Fibroblast of skin of abdomen (primary cell): ENCODE measurements at regions not wholly inside any gene's neighbourhood (a gene's known extent, or its start where the extent isn't known, plus 50 kb on each side); places are given as distances from the start of the nearest gene placed in this dataset.
"Not testable (repeated sequence)": the region's sequence is repeated elsewhere in the genome, so short reads cannot be mapped to it uniquely, and the experiment has no call there.

Experiments
- DNase-seq: peaks from one replicate; pipeline ENCODE4 v3.0.0-alpha.2; 2013

GRCh38 chr17:77290759-77291558 lies 150.2 kb downstream of the SEC14L1 start:
- not testable (repeated sequence) for DNase-seq

DNA sequence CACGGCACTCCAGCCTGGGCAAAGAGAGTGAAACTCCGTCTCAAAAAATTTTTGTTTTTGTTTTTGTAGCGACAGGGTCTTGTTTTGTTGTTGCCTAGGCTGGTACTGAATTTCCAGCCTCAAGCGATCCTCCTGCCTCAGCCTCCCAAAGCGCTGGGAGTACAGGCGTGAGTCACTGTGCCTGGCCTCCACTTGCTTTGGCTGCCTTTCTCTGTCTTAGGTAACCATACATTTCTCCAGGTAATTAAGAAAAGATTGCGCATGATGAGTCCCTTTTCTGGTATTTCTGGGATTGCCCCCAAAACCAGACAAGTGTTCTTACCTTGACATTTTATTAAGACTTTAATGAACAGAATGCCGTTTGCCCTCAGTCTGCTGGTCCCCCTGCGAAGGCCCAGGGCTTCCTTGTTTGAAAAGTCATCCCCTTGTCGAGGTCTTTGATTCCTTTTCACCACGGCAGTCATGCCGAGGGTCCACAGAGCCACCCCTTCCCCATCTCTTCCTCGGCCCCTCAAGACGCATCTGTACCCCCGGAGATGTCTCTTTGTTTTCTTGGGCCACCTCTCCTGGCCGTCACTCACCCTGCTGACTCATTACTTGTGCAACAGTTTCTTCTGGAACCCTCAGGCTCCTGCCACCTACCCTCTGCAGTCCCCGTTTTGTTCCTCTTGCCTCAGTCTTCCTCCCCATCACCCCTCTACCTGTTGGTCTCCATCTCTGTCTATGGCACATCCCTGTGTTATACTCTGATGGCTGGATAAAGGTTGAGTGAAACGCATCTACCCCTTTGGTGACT lies 151.0 kb downstream of the SEC14L1 start:
- DNase-seq: no peak

DNA sequence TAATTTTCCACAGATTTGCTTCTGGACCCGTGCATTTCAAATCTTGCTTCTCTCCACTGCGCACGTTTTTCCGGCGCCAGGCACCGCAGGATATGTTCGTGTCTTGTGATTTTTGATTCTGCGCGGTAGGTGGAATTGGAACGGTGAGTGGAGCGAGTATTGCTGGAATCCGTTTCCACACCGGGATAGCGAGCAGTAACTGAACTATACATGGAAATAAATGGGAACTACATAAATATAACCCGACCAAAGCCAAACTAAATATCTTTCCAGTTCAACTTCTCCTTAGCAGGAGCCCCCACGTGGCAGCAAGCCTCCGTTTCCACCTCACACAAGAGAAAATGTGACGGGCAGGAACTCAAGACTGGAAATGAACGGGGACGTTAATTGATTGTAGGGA lies 154.0 kb downstream of the SEC14L1 start:
- no peak for DNase-seq

DNA sequence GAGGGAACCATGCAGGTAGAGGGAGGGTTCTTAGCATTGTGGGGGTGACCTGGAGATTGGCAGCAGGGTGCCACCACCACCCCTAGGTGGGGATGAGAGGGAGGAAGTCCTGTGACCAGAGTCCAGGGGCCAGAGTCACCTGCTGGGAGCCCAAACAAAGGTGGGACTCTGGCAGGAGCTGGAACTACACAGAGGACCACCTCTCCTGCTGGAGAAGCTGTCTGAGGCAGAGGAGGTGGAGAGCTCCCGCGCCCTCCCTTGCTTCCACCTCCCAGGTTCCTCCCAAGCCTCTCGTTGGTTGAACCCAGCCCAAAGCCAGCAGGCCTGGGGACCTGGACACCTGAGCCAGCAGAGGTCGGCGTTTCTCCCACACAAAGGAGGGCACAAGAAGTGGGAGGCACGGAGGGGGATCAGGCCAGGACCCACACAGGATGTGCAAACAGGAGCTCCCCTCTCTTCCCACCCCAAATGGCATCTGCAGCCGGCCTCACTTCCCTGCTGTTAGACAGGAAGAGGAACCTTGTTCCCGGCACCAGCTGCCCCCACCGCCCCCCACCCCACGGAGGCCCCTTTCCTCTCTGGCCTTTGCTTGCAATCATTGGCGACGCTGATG lies 154.6 kb downstream of the SEC14L1 start:
- no peak for DNase-seq

GRCh38 chr17:77296769-77297409 lies 156.1 kb downstream of the SEC14L1 start:
- no peak for DNase-seq

DNA sequence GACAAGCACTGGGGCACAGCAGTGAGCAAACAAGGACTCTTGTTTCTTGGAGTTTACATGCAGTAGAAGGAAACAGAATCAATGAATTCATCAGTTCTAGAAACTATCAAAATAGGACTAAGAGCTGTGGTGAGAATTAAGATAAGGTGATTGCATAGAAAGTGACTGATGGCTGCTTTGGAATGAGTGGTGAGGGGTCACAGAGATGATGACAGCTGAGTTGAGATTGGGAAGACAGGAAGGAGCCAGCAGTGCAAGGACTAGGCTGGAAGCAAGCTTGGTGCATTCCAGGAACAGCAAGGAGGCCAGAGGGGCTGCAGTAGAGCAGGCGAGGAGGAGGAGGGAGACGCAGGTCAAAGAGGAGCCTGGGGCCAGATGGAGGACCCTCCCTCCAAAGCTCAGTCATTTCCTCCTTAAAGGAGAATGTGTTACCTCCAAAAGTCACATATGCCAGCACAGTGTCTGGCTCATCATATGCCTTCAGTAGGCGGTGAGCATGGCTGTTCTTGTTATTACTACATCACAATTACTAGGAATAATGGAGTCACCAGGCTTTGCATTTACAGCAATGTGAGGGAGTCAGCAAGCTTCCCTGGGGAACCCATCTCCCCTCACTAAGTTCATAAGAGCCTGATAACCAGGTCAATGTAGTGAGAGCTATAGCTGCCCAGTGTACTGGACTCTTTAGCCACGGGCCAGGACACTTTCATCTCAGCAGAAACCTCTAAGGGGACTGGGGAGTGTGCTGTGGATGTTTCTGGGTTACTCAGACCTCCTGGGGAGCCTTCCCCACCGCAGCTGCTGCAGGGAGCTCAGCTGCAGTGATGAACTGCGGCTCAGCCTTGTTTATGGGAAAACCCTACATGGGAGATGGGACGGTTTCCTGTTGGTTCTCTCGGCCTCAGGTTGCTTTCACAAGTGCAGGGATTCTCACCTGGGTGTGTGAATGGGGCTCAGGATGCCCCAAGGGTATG lies 157.2 kb downstream of the SEC14L1 start:
- DNase-seq: no peak

GRCh38 chr17:77298811-77299210 lies 158.0 kb downstream of the SEC14L1 start:
- no peak for DNase-seq

- no peak for DNase-seq
Measured at GRCh38 chr17:77299256-77300015, 158.7 kb downstream of the SEC14L1 start.

GRCh38 chr17:77300016-77300686 lies 159.4 kb downstream of the SEC14L1 start:
- no peak for DNase-seq

DNA sequence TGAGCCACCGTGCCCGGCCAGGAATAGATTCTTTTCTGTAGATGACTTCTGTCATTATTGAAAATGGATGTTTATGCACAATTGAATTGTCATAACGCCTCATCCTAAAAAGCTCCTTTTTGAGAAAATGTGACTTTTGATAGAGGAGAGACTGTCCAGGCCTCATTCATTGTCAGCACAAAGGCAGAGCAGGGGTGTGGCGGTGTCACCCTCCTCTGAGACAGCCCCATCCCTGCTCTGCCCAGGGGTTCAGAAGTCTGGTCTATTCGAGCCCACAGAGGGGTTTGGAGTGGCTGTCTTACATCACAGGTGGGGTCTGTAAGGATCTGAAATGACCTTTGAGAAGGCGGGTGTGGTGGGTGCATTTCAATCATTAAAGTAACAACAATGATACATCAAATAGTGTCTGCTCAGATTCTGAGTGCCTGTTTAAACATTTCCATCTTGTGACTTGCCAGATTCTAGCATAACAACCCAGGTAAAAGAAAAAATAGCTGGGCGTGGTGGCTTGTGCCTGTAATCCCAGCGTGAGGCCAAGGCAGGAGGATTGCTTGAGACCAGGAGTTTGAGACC lies 161.0 kb downstream of the SEC14L1 start:
- DNase-seq: no peak

GRCh38 chr17:77302682-77303081 lies 161.9 kb downstream of the SEC14L1 start:
- DNase-seq: no peak

GRCh38 chr17:77303620-77304019 lies 162.9 kb downstream of the SEC14L1 start:
- no peak for DNase-seq

DNA sequence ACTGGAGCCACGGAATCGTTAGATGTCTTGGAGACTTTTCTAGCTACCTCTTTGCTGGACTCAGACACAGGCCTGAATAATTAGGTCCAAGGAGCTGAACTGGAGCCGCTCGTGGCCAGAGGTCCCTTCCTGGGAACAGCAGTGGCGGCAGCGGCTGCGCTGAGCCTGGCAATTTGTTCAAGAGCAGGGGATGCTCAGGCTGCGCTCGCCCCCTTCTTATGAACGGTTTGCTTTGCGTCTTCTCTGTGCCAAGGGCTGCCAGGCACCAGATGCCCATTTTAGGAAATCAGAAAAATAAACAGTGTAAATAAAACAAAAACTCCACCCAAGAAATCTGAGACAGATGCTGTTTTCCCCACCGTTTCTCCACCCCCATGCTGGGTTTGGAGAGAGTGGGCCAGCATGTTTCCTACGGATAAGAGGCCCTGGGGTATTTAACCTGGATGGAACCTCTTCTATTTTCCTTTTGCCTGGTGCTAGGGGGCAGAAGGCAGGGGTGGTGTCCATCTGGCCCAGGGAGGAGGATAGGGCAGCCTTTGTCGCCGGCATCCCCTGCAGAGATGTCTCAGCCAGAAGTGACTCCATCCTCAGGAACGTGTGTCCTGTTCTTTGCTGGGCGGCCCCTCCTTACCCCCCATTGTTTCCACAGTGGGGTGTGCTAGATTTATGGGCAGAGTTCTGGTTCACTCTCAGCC lies 163.4 kb downstream of the SEC14L1 start:
- DNase-seq: no peak

GRCh38 chr17:77304746-77305473 lies 164.1 kb downstream of the SEC14L1 start:
- no peak for DNase-seq

DNA sequence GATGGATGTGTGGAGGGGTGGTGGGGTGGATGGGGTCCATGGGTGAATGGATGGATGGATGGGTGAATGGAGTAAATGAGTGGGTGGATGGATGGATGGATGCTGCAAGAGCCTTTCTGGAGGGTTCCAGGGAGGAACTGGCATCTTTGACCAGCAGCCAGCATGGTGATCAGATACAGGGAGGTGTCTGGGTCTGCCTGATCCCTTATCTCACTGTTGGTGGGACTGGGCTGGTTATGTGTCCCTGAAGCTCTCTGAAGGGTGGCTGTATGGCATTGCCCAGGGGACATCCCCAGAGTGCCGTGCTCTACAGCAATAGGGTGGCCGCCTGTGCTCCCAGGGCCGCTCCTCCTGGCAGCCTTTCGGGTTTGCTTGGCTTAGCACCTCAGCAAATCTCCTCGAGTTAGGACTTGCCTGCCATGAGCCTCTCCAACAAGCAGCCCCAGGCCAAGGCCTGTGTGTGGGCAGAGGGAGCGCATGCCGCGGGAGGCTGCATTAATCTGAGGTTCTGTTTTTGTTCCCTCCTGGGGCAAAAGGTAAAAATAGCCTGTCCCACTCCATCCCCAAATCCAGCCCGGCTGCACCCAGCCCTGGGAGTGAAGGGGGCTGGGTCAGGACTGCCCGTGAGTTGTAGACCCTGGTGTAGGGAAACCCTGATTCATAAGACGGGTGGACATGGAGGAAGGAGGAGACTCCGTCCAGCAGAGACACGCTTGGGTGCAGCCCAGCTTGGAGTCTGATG lies 165.4 kb downstream of the SEC14L1 start:
- no peak for DNase-seq

- no peak for DNase-seq
Measured at GRCh38 chr17:77306790-77307478, 166.2 kb downstream of the SEC14L1 start.
